GM12874 (cell line): ENCODE measurements at regions not wholly inside any gene's neighbourhood (a gene's known extent, or its start where the extent isn't known, plus 50 kb on each side); places are given as distances from the start of the nearest gene placed in this dataset.

Experiments
- TF ChIP-seq, protein P1 (sequence below): IDR thresholded peaks from 2 replicates; pipeline ENCODE4 v1.5.1; 2011; ENCODE audit warnings: low read depth, mild to moderate bottlenecking, control low read depth, low read length, moderate library complexity; ENCODE audit not compliant: insufficient read depth

GRCh38 chr1:25103164-25103795 lies 129.0 kb downstream of the SYF2 start:
- TF ChIP-seq, protein P1, sequence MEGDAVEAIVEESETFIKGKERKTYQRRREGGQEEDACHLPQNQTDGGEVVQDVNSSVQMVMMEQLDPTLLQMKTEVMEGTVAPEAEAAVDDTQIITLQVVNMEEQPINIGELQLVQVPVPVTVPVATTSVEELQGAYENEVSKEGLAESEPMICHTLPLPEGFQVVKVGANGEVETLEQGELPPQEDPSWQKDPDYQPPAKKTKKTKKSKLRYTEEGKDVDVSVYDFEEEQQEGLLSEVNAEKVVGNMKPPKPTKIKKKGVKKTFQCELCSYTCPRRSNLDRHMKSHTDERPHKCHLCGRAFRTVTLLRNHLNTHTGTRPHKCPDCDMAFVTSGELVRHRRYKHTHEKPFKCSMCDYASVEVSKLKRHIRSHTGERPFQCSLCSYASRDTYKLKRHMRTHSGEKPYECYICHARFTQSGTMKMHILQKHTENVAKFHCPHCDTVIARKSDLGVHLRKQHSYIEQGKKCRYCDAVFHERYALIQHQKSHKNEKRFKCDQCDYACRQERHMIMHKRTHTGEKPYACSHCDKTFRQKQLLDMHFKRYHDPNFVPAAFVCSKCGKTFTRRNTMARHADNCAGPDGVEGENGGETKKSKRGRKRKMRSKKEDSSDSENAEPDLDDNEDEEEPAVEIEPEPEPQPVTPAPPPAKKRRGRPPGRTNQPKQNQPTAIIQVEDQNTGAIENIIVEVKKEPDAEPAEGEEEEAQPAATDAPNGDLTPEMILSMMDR = no peak

- TF ChIP-seq, protein P1 = no peak
These were observed 132.0 kb downstream of the SYF2 start for GRCh38 chr1:25100151-25100833.

- TF ChIP-seq, protein P1 = no peak
These were observed 132.9 kb downstream of the SYF2 start for GRCh38 chr1:25099343-25099951.

- TF ChIP-seq, protein P1 = no peak
These were observed 133.6 kb downstream of the SYF2 start for GRCh38 chr1:25098717-25099116.

DNA sequence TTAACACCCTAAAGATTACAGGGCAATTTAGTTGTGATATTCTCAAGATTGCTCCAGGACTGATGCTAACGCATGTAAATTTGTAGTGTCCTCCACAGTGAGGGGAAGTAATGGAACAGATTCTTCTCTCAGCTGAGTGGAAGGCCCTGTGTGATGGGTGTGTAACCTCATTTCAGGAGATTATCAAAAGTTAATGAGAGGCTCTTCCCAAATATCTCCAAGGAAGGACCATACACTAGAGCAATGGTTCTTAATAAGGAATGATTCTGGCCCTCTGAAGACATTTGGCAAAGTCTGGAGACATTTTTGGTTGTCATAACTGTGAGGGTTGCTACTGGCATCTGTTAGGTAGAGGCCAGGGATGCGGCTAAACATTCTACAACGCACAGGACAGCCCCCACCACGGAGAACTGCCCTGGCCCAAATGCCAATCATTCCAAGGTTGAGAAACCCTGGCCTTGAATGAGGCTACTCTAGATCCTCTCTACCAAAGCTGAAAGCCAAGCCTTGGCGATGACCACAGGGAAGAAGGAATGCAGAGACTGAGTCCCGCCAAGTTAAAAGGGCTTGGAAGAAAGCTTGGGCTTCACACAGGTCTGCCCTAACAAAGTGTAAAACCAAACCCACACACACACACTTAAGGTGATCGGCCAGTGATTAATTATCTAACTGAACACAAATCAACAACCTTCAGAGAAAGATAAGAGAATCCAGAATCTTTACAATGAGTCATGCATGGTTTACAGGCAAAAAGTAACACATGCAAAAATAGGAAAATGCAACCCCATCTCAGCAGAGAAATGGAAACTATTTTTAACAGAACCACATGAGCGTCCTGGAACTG lies 135.8 kb downstream of the SYF2 start:
- TF ChIP-seq, protein P1 = no peak

- TF ChIP-seq, protein P1 = no peak
These were observed 136.6 kb downstream of the SYF2 start for GRCh38 chr1:25095635-25096200.

- TF ChIP-seq, protein P1 = no peak
These were observed 137.3 kb downstream of the SYF2 start for GRCh38 chr1:25094995-25095394.
